ENCODE measurements at regions not wholly inside any gene's neighbourhood (a gene's known extent, or its start where the extent isn't known, plus 50 kb on each side); places are given as distances from the start of the nearest gene placed in this dataset.

GRCh38 chr10:49243610-49244283 lies 55.2 kb upstream of the C10orf71 start:
- WGBS, 2 donors = 52 to 55% methylated on average over 6 of the region's 6 CpGs
- Histone ChIP-seq H3K9me3 (no peaks in the 10 kb centered on the region), H3K27me3 (no peaks in the 10 kb centered on the region), H3K4me1 (no peaks in the 10 kb centered on the region), H3K27ac (no peak overlapping the region), H3K4me3 (no peak overlapping the region), H3K36me3 (ENCODE audit: low read depth, missing control alignments) (no peaks in the 10 kb centered on the region)
- intact Hi-C loops (cut with DNase I; ENCODE audit: low total_unique reads) = no loop called here
- no peak for TF ChIP-seq CTCF (IDR thresholded peaks at IDR 0.05)
- no peak for DNase-seq

- Histone ChIP-seq H3K4me1 (no peaks in the 10 kb centered on the region), H3K27ac (no peak overlapping the region), H3K36me3 (ENCODE audit: low read depth, missing control alignments) (no peaks in the 10 kb centered on the region), H3K9me3 (no peaks in the 10 kb centered on the region), H3K27me3 (no peaks in the 10 kb centered on the region), H3K4me3 (no peak overlapping the region)
- no peak for DNase-seq
- WGBS, 2 donors = 77 to 78% methylated on average over 10 of the region's 10 CpGs
- no peak for TF ChIP-seq CTCF (IDR thresholded peaks at IDR 0.05)
- no peak for TF ChIP-seq POLR2A (IDR thresholded peaks at IDR 0.05)
- intact Hi-C loops (cut with DNase I; ENCODE audit: low total_unique reads) = no loop called here
Measured at GRCh38 chr10:49243139-49243538, 54.9 kb upstream of the TMEM273 start.

- peak; percentile 41 for DNase-seq
- TF ChIP-seq POLR2A (IDR thresholded peaks at IDR 0.05) (no peak), CTCF (IDR thresholded peaks at IDR 0.05) (no peak)
- WGBS, 2 donors = 49 to 82% methylated on average over 11 of the region's 11 CpGs
- Histone ChIP-seq H3K4me1 (no peaks in the 10 kb centered on the region), H3K36me3 (ENCODE audit: low read depth, missing control alignments) (no peaks in the 10 kb centered on the region), H3K4me3 (no peak overlapping the region), H3K27me3 (no peaks in the 10 kb centered on the region), H3K27ac (no peak overlapping the region), H3K9me3 (no peaks in the 10 kb centered on the region)
- intact Hi-C loops (cut with DNase I; ENCODE audit: low total_unique reads) = no loop called here
Measured at GRCh38 chr10:49242604-49243003, 54.4 kb upstream of the TMEM273 start.

GRCh38 chr10:49241385-49241784 lies 53.2 kb upstream of the TMEM273 start:
- WGBS, 2 donors = 71 to 82% methylated on average over 2 of the region's 2 CpGs
- H3K27me3 ChIP-seq = no peaks in the 10 kb centered on the region
- H3K4me1 ChIP-seq = no peaks in the 10 kb centered on the region
- no peak overlapping the region for H3K4me3 ChIP-seq
- H3K9me3 ChIP-seq = no peaks in the 10 kb centered on the region
- intact Hi-C loops (cut with DNase I; ENCODE audit: low total_unique reads) = no loop called here
- TF ChIP-seq POLR2A (IDR thresholded peaks at IDR 0.05) (no peak), CTCF (IDR thresholded peaks at IDR 0.05) (no peak)
- H3K27ac ChIP-seq = no peak overlapping the region
- no peak for DNase-seq
- H3K36me3 ChIP-seq (ENCODE audit: low read depth, missing control alignments) = no peaks in the 10 kb centered on the region

GRCh38 chr10:49240946-49241345 lies 52.8 kb upstream of the TMEM273 start:
- no peaks in the 10 kb centered on the region for H3K27me3 ChIP-seq
- no peak overlapping the region for H3K27ac ChIP-seq
- DNase-seq = no peak

More at GRCh38 chr10:49240946-49241345, 52.8 kb upstream of the TMEM273 start:
- TF ChIP-seq POLR2A (IDR thresholded peaks at IDR 0.05) (no peak), CTCF (IDR thresholded peaks at IDR 0.05) (no peak)
- 74 to 91% methylated on average over 4 of the region's 4 CpGs for WGBS, 2 donors
- Histone ChIP-seq H3K4me3 (no peak overlapping the region), H3K36me3 (ENCODE audit: low read depth, missing control alignments) (no peaks in the 10 kb centered on the region), H3K9me3 (no peaks in the 10 kb centered on the region), H3K4me1 (no peaks in the 10 kb centered on the region)
- intact Hi-C loops (cut with DNase I; ENCODE audit: low total_unique reads) = no loop called here

Data from testis (tissue), 2 donors.